ENCODE measurements at regions not wholly inside any gene's neighbourhood (a gene's known extent, or its start where the extent isn't known, plus 50 kb on each side); places are given as distances from the start of the nearest gene placed in this dataset.

- Histone ChIP-seq H3F3A (ENCODE audit: insufficient read depth, low read length) (no peaks in the 10 kb centered on the region), H3K36me3 (ENCODE audit: insufficient read depth, low read length) (no peaks in the 10 kb centered on the region), H2AFZ (ENCODE audit: low read length) (no peak overlapping the region), H3K4me3 (ENCODE audit: low read depth, low read length, poor library complexity, severe bottlenecking) (no peak overlapping the region), H3K27ac (ENCODE audit: low read depth, low read length, poor library complexity, severe bottlenecking) (no peak overlapping the region), H3K4me1 (ENCODE audit: insufficient read depth, low read length, severe bottlenecking) (no peaks in the 10 kb centered on the region), H3K27me3 (ENCODE audit: insufficient read depth, low read length) (no peaks in the 10 kb centered on the region), H4K20me1 (ENCODE audit: insufficient read depth, low read length) (no peaks in the 10 kb centered on the region), H3K9me3 (ENCODE audit: low read length) (no peaks in the 10 kb centered on the region), H3K9me2 (ENCODE audit: low read depth, low read length) (no peaks in the 10 kb centered on the region), H3K79me2 (ENCODE audit: insufficient read depth, low read length) (no peaks in the 10 kb centered on the region), H3K9ac (ENCODE audit: low read length) (no peak overlapping the region), H3K4me2 (ENCODE audit: low read length) (no peak overlapping the region)
- TF ChIP-seq CTCF (IDR thresholded peaks at IDR 0.05; ENCODE audit: low read length) (no peak), EZH2 (IDR thresholded peaks at IDR 0.05; ENCODE audit: borderline replicate concordance, low read length) (no peak)
Observed at GRCh38 chr4:136025540-136025939, 1506.8 kb downstream of the PCDH18 start.

GRCh38 chr4:136017556-136017955, 1514.7 kb downstream of the PCDH18 start:
- Histone ChIP-seq H3K27ac (ENCODE audit: low read depth, low read length, poor library complexity, severe bottlenecking) (no peak overlapping the region), H2AFZ (ENCODE audit: low read length) (no peak overlapping the region), H3K4me3 (ENCODE audit: low read depth, low read length, poor library complexity, severe bottlenecking) (no peak overlapping the region), H3K27me3 (ENCODE audit: insufficient read depth, low read length) (no peaks in the 10 kb centered on the region), H3K4me1 (ENCODE audit: insufficient read depth, low read length, severe bottlenecking) (no peaks in the 10 kb centered on the region), H4K20me1 (ENCODE audit: insufficient read depth, low read length) (no peaks in the 10 kb centered on the region), H3K9me3 (ENCODE audit: low read length) (no peaks in the 10 kb centered on the region), H3K4me2 (ENCODE audit: low read length) (no peak overlapping the region), H3K79me2 (ENCODE audit: insufficient read depth, low read length) (no peaks in the 10 kb centered on the region), H3K36me3 (ENCODE audit: insufficient read depth, low read length) (no peaks in the 10 kb centered on the region), H3F3A (ENCODE audit: insufficient read depth, low read length) (no peaks in the 10 kb centered on the region), H3K9me2 (ENCODE audit: low read depth, low read length) (no peaks in the 10 kb centered on the region), H3K9ac (ENCODE audit: low read length) (no peak overlapping the region)
- TF ChIP-seq CTCF (IDR thresholded peaks at IDR 0.05; ENCODE audit: low read length) (no peak), EZH2 (IDR thresholded peaks at IDR 0.05; ENCODE audit: borderline replicate concordance, low read length) (no peak)

- H3K36me3 ChIP-seq (ENCODE audit: insufficient read depth, low read length) = no peaks in the 10 kb centered on the region
- no peak overlapping the region for H2AFZ ChIP-seq (ENCODE audit: low read length)
- H3K79me2 ChIP-seq (ENCODE audit: insufficient read depth, low read length) = no peaks in the 10 kb centered on the region
- H3K9me2 ChIP-seq (ENCODE audit: low read depth, low read length) = no peaks in the 10 kb centered on the region
- H3K9me3 ChIP-seq (ENCODE audit: low read length) = no peaks in the 10 kb centered on the region
- TF ChIP-seq EZH2 (IDR thresholded peaks at IDR 0.05; ENCODE audit: borderline replicate concordance, low read length) = no peak
- no peak for TF ChIP-seq CTCF (IDR thresholded peaks at IDR 0.05; ENCODE audit: low read length)
- no peaks in the 10 kb centered on the region for H3F3A ChIP-seq (ENCODE audit: insufficient read depth, low read length)
- H3K4me3 ChIP-seq (ENCODE audit: low read depth, low read length, poor library complexity, severe bottlenecking) = no peak overlapping the region
- H3K4me2 ChIP-seq (ENCODE audit: low read length) = no peak overlapping the region
- H3K4me1 ChIP-seq (ENCODE audit: insufficient read depth, low read length, severe bottlenecking) = no peaks in the 10 kb centered on the region
- H4K20me1 ChIP-seq (ENCODE audit: insufficient read depth, low read length) = no peaks in the 10 kb centered on the region
- no peaks in the 10 kb centered on the region for H3K27me3 ChIP-seq (ENCODE audit: insufficient read depth, low read length)
- H3K9ac ChIP-seq (ENCODE audit: low read length) = no peak overlapping the region
- no peak overlapping the region for H3K27ac ChIP-seq (ENCODE audit: low read depth, low read length, poor library complexity, severe bottlenecking)
Observed at GRCh38 chr4:136012220-136012619, 1520.1 kb downstream of the PCDH18 start.

All from OCI-LY1 (cell line).